ENCODE measurements at regions not wholly inside any gene's neighbourhood (a gene's known extent, or its start where the extent isn't known, plus 50 kb on each side); places are given as distances from the start of the nearest gene placed in this dataset.
A peak's percentile ranks its signal among the peaks of the same experiment; 100 is the strongest.

- H3K4me1 Mint-ChIP-seq, result peaks cover 10% of the 10 kb centered on the region
- H3K36me3 Mint-ChIP-seq, result no peaks in the 10 kb centered on the region
- DNase-seq (ENCODE audit: low spot score in 2 of 2) (no peak), ATAC-seq (no peak)
- no peaks in the 10 kb centered on the region for H3K9me3 Mint-ChIP-seq
- no peak overlapping the region for H3K4me3 Mint-ChIP-seq
- no peak overlapping the region for H3K27ac Mint-ChIP-seq
These were observed 77.5 kb upstream of the PAPOLG start for GRCh38 chr2:60678551-60678950.

GRCh38 chr2:60679036-60679780 lies 76.9 kb upstream of the PAPOLG start:
- H3K9me3 Mint-ChIP-seq, result no peaks in the 10 kb centered on the region
- DNase-seq (ENCODE audit: low spot score in 2 of 2) (no peak), ATAC-seq (peak; percentile 8)
- H3K36me3 Mint-ChIP-seq, result no peaks in the 10 kb centered on the region
- H3K4me1 Mint-ChIP-seq, result peaks cover 10% of the 10 kb centered on the region
- H3K27ac Mint-ChIP-seq, result no peak overlapping the region
- H3K4me3 Mint-ChIP-seq, result no peak overlapping the region

DNA sequence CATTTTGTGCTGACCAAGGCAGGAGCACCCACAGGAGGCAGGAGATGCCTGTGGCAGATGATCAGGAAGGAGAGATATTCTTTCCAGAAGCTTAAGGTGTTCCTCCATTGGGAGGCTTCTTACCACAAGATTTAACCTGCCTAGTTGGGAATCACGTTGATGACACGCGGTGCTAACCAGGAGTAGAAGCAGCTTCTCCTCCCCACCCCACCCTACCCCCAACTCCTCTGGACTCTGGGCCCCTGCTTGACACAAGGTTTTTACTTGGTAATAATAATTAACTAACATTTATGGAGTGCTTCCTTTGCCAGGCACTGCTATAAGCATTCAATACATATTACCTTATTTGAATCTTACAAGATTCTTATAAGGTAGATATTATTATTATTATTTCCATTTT lies 62.5 kb upstream of the PAPOLG start:
- H3K4me3 Mint-ChIP-seq, result no peak overlapping the region
- H3K9me3 Mint-ChIP-seq, result no peaks in the 10 kb centered on the region
- ATAC-seq, result no peak
- no peak overlapping the region for H3K27ac Mint-ChIP-seq
- DNase-seq (ENCODE audit: low spot score in 2 of 2), result no peak
- H3K4me1 Mint-ChIP-seq, result no peaks in the 10 kb centered on the region
- H3K36me3 Mint-ChIP-seq, result no peaks in the 10 kb centered on the region

- H3K4me1 Mint-ChIP-seq, result no peaks in the 10 kb centered on the region
- H3K36me3 Mint-ChIP-seq, result no peaks in the 10 kb centered on the region
- no peak for DNase-seq (ENCODE audit: low spot score in 2 of 2)
- no peak overlapping the region for H3K27ac Mint-ChIP-seq
- no peak for ATAC-seq
- H3K9me3 Mint-ChIP-seq, result no peaks in the 10 kb centered on the region
- H3K4me3 Mint-ChIP-seq, result no peak overlapping the region
These were observed 60.3 kb upstream of the PAPOLG start for GRCh38 chr2:60695793-60696192.

- Mint-ChIP-seq H3K36me3 (no peaks in the 10 kb centered on the region), H3K9me3 (no peaks in the 10 kb centered on the region), H3K4me1 (no peaks in the 10 kb centered on the region), H3K27ac (no peak overlapping the region), H3K4me3 (no peak overlapping the region)
- DNase-seq (ENCODE audit: low spot score in 2 of 2), result no peak
- no peak for ATAC-seq
These were observed 56.5 kb upstream of the PAPOLG start for GRCh38 chr2:60699617-60700016.

- H3K9me3 Mint-ChIP-seq, result no peaks in the 10 kb centered on the region
- ATAC-seq (no peak), DNase-seq (ENCODE audit: low spot score in 2 of 2) (no peak)
- no peak overlapping the region for H3K4me3 Mint-ChIP-seq
- H3K27ac Mint-ChIP-seq, result no peak overlapping the region
- H3K4me1 Mint-ChIP-seq, result no peaks in the 10 kb centered on the region
- H3K36me3 Mint-ChIP-seq, result no peaks in the 10 kb centered on the region
These were observed 50.0 kb upstream of the PAPOLG start for GRCh38 chr2:60706021-60706420.
